Dedifferentiated amniotic fluid mesenchymal stem cell (primary cell): ENCODE measurements at regions not wholly inside any gene's neighbourhood (a gene's known extent, or its start where the extent isn't known, plus 50 kb on each side); places are given as distances from the start of the nearest gene placed in this dataset.

Experiments used
- DNase-seq: peaks from one replicate; pipeline ENCODE4 v3.0.0-alpha.2; 2016; ENCODE audit errors: extremely low spot score

DNA sequence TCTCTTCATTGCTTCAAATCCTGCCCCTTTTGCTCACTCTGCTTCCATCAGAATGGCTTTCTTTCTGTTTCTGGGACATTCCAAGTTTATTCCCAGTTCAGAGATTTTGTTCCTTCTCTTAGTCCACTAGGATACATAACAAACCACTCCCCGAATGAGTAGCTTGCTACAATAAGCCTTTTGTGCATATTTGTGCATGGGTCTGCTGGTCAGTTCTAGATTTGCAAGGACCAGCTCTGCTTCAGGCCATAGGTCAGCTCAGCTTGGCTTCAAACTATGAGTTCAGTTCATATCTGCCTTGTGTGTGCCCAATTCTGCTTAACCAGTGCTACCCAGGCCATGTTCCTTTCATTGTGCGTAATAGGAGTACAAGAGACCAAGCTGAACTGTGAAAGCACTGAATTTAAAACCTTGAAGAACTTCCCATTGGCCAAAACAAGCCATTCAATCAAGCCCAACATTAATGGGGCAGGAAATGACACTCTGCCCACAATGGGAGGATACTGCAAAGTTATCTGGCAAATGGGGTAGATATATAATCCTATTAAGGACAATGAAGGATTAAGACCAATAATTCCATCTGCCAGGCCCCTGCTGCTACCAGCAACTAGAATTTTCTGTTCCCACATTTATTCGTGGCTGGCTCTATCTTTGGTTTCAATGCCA lies 328.8 kb downstream of the PRELID2 start:
- no peak for DNase-seq

DNA sequence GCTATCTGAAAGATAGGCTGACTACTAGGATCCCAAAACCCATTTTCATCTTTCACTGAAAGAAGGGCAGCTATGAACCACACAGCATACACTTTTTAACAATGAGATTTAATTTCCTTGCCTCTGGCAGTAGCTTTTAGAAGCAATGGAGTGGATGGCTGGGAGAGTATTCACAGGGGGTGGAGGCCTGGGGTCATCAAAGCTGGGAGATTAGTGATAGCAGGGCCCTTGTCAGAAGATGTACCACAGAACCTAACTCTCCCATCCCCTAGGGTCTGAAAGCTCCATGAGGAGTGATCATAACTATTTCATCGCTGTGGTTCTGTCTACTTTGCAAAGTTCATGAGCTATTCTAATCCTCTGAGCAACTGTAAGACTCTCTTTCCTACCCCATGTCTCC lies 332.2 kb downstream of the PRELID2 start:
- DNase-seq = no peak

DNA sequence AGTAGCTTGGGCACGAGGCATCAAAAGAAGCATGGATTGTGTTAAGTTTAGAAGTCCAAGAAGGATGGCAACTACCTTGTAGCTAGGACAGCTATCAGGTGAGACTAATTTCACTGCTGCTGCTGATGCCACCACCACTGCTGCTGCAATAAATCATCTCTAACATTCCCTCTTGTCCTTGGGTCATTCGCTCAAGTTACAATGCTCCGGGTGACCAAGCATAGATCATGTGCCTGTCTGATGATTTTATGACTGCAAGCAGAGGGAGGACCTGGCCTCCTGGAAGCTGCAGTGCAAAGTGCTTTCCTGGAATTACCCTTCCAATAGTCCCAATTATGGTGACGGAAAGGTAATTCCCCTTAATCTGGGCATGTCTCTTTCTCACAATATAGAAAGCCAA lies 334.4 kb downstream of the PRELID2 start:
- DNase-seq = no peak

DNA sequence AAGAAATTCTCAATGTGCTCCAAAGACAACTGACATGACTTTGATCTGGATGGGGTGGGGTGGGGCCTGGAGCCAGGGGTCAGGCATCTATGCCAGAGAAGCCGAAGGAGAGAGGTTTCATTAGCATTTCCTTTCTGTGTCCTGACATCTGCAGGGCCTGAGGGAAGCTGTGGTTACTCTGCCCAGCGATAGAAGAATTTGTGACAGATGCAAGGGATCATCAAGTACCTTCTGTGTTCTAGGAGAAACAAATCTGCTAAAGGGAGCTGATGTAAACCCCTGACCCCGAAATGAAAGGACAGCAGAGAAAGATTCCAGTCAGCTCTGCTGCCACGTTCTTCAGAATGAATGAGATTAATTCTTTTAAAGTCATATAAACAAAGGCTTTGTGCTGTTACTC lies 335.7 kb downstream of the PRELID2 start:
- no peak for DNase-seq

DNA sequence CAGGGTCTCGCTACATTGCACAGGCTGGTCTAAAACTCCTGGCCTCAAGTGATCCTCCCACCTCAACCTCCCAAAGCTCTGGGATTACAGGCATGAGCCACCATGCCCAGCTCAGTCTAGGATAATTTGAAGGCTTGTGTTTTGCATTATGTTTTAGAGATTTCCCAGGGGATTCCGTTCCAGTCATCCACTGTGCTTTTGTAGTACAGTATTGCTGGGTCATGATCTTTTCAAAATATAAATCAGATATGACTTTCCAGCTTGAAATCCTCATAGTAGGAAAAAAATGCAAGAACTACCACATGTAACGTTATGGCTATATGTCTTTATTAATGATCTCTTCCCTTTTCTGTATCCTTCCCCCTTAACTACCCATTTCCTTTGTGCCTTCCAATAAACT lies 338.1 kb downstream of the PRELID2 start:
- no peak for DNase-seq

DNA sequence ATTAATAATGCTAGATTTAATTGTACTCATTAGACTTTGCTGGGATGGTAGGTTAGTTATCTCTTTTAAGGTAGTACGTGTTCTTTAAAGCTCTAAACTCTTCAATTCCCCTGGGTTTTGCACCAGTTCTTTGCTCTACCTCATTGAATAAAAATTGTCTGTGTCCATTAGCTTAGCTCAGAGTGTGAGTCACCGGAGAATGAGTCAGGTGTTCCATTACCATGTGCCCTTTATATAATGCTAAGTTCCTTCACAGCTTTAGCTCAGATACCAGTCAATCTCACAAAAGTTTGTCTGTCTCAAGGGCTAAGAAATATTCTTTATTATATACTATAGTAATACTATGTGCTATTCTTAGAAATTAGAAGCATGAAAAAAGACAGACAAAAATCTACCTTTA lies 339.4 kb downstream of the PRELID2 start:
- peak; percentile 89 for DNase-seq

DNA sequence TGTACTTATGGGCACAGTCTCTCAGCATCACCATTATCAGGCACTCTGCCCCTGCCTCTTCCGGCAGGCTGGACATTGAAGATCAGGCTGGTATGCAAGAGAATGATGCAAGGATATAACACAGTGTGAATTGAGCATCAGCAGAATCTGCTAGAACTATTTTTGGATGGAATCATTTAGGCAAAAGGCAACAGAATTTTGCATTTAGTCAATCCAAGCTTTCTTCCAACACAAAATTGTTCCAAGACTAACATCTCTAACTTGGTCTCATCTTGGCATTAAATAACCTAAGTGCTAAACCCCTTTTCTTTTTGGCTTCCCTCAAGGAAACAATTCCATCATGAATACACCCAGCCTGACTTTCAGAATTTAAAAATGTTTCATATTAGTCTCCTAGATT lies 339.9 kb downstream of the PRELID2 start:
- DNase-seq = peak; percentile 40

DNA sequence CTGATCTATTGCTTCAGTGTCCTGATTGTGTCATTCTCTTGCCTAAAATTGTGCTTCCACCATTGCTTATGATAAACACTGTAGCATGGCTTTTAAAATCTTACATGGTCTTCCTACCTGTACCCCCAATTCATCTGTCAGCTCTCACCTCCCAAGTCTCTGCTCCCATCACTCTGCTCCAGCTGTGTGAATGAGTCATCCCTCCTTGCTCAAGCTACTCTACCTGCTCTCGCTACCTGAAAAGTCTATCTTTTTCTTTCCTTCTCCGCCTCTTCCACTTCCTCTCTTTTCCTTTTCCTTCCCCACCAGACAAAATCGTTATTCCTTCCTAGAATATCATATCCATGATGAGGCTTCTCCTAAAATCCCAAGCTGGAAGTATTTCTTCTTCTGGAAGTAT lies 341.7 kb downstream of the PRELID2 start:
- DNase-seq = no peak

DNA sequence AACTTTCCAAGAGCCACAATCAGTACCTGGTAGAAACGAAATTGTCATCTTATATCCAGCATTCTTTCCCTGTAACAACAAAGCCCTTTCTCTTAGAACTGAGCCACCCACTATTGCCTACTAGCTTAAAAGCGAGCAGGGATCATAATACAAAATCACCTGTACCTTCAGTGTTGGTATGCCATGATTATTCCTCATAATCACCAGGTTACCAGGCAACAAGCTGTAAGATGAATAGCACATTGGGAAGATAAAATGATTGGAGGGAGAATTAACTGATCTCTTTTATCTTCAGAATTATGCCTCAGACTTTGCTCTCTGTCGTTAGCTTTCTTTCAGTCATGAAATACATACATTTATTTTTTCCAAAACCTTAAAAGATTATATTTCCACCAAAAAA lies 345.6 kb downstream of the PRELID2 start:
- no peak for DNase-seq

DNA sequence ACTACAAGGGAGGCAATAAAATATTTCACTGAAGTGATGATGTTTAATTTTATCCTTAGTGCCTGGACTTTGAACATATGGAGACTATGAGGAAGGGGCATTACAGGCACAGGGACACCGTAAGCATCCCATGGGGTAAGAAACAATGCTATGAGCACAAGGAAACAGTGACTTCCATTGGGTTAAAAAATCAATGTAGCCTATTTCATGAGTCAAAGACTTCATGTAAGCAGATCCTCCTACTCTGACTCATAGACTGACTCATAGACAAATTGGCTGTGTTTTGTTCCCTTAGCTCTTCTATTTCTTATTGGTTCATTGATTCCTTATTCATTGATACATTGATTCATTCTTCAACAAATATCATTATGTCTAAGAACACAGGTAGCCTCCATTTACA lies 351.0 kb downstream of the PRELID2 start:
- peak; percentile 39 for DNase-seq

DNA sequence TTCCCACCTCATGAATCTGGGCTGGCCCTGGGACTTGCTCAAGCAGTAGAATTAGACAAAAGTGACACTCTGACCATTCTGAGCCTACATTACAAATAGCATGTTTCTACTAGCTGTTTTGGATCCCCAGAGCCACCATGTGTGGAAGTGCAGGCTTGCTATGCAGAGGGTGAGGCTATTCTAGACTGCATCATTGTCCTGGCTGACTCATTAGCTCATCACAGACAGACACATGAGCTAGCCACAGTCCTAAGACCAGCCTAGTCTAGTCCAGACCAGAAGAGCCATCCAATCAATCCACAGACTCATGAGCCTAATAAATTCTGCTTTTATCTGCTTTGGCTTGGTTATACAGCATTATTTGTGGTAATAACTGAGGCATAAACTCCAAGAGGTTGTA lies 351.9 kb downstream of the PRELID2 start:
- no peak for DNase-seq

DNA sequence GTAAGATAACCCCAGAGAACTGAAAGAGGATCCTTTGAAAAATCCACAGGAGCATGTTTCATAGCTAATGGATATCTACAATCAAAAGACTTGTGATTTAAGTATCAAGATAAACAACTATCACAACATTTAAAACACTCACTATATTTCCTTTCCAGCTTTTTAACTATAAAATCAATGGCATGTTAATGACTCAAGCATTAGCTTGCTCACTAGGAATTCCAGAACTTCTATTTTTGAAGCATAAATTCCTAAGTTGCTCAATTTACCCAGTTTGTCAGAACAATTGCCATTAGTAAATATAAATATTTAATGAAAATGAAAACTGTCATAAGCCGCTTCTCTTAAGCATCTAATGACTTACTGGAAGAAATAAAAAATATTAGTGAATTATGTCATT lies 355.3 kb downstream of the PRELID2 start:
- no peak for DNase-seq

DNA sequence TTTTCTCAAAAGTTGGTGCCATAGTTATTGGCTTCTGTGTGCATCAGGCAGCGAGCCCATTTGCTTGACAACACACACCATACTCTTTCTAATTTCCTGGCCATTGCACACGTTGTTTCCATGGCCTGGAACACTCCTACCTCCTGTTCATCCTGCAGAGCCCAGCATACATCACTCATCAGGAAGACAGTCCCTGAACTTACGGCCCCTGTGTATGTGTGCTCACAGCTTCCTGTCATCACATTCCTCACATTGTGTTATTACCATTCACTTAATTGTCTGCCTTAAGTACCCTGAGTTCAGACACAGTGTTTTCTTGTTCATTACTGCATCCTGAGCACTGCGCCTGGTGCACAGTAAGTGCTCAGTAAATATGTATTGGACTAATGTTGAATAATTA lies 355.9 kb downstream of the PRELID2 start:
- DNase-seq = no peak

DNA sequence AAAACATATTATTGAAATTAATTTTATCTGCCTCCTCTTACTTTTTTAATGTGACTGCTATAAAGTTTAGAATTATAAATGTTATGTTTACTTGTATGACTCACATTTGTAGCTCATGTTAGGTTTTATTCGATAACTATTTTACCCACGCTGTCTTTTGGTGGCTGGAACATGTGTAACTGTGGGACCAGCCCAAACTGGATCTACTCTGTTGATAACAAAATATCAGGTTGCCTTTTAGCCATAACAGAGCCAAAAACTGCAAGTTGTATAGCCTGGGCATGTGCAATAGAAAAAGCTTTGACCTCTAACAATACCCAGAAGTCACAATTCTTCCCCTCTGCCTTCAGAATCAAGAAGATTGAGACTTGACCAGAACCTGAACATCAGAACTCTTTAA lies 356.5 kb downstream of the PRELID2 start:
- no peak for DNase-seq

DNA sequence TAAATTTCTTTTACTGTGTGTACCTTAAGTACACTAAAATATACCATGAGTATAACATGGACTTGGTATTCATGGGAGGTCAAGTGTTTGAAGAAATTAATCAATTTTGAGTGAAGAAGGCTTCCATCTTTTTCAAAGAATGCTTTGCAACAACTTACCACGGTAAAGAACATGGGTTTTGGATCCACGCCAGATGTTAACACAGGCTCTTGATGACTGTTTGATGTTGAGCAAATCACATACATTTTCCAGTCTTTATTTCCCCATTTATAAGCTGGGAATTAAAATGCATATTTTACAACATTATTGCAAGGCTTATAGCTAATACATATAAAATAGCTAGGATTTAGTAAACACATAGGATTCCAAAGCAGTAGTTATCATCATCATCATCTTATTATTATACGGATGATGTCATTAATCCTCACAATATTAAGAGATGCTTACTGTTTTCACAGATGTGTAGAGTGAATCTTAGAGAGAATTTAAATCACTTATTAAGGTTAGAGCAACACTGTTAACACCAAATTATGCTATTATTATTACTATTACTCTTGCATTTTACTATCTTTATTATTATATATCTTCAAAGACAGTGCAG lies 362.0 kb downstream of the PRELID2 start:
- DNase-seq = no peak

DNA sequence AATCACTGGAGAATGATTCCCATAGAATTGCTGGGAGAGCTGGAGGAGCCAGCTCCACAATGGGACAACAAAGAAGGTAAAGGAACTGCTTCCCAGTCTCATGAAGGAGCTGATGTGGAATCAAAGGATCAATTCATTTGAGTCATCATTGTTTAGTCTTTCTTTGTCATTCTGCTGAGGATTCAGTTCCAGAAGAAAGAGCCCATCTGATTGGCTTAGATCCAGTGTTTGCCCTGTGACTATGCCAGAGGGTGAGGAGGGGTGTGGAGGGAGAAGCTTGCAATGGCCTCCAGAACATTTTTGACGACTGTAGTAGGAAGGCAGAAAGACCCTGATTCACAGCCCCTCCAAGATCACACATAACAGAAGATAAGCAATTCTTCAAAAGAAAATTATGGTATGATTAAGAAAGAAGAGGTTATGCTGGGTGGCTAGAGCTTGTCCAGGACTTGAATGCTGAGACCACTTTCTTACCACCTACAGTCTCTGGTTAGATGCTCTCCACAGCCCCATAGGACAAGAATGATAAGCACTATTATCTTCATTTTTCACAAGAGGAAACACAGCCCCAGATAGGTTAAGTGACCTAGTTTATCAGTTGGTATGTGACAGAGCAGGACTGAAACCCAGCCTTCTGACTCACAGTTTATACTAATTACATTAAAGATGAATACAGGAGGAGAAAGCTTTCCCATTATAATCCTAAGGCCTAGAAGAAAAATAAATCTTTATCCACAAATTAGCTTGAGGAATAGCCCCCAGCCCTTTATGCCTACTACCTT lies 363.1 kb downstream of the PRELID2 start:
- DNase-seq = no peak

DNA sequence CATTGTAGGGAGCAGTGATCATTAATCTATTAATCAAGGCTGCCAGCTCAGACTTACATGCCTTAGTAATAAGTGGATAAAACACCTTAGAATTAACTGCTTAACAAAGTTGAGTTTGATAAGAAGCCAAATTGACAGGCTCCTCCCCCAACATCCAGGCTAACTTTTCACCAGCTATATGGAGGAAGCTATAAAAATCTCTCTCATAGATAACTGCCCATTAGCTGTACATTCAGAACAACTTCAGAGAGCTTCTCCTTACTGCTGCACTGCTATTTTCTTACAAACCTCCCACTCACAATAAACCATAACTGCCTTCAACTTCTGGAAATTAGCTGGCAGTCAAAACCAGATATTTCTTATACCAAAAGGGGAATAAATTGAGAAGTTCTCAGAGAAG lies 364.1 kb downstream of the PRELID2 start:
- no peak for DNase-seq

DNA sequence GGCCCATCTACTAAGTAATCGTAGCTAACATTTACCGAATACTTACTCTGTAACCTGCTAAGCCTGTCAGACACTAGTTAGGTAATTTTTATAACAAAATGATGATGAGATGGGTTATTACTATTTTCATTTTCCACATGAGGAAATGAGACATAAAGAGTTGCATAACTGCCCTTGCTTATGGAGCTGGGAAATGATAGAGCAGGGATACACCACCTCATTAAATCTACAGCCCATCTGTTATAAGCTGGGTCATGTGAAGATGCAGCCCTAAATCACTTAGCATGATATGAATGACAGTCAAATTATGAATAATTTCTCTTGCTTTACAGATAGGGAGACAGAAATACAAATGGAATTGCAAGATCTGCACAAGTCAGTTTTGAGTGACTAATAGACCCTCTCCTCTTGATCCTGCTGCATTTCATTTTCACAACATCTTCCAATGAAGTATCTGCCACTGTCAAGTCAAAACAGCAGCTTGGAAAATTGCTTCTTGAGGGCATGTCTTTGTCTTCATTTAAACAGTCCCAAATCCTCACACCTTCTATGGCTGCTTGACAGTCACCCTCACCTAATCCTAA lies 364.7 kb downstream of the PRELID2 start:
- DNase-seq = no peak

DNA sequence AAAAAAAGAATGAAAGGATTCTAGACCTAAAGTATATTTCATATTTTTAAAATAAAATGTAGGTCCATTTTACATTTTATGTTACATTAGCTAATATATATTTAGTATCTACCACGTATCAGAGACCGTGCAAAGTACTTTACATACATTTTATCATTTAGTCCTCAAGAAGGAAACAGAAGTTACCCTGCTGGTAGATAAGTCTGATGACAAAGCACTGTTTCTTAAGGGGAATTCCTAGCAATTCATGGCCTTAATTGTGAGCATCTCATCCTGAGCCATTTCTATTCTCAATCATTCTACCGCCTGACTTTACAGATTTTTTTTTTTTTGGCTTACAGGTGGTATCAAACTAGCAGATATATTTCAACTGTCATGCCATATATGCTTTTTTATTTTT lies 367.7 kb downstream of the PRELID2 start:
- no peak for DNase-seq

DNA sequence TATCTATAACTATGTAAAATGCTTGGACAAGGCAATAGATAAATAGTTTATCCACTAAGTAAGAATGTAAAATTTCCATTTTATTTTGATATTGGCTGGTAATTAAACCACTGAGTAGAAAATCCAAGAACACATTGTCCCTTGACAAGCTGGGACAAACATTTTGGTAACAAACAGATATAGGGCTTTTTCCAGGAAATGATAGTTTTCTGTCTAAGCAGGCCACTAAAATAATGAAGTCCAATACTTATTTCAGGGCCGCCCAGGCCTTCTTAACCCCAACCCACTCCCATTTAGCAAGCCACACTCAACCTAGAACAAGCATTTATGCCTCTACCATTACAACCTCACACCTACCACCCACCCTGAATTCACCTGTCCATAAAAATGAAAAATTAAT lies 368.6 kb downstream of the PRELID2 start:
- DNase-seq = no peak

DNA sequence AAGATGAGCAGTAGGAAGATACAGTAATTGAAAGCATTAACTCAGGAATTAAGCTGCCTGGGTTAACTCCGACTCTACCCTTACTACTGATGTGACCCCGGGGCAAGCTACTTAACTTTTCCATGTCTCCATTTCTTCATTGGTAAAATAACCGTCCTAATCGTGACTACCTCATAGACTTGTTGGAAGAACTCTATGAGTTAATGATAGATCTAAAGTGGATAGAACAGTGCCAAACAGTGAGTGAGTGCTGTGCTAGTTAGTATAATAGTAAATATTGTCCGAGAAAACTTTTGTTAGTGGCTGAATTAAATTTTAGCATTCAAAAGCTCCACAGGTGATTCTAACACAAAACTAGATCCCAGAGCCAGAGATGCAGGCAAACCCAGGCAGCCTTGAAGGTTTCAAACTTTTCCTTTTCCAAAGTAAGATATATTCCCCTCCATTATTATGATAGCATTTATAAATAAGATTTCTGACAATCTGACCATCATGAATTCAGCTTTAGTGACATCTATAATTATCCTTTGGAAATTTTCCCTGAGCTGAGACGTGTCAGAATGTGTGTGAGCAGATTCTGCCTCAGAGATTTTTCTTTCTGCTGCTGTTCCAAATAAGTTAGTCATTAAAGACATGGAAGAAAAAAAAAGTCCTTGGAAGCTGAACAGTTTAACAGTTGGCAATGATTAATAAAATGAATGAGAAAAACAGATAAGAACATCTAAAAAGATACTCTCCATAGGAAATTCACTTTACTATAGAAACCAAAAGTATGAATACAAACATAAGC lies 369.5 kb downstream of the PRELID2 start:
- no peak for DNase-seq

DNA sequence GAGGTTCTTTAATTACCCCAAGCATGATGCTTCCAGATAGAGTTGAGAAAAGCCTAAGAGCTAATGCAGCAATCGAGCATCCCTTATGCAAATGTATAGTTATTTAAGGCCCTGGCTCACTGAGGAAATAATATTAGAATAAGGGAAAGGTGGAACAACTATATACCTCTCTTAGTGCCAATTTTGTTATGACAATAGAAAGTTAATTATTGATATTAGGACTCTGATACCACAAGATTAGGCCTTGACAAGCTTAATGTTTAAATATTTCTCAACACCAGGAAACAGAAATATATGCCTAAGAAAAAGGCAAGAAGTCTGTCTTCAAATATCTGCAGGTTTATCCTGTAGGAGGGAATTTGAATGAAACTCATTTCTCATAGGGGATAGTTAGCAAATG lies 371.0 kb downstream of the PRELID2 start:
- no peak for DNase-seq
